ENCODE measurements at regions not wholly inside any gene's neighbourhood (a gene's known extent, or its start where the extent isn't known, plus 50 kb on each side); places are given as distances from the start of the nearest gene placed in this dataset.
"Not testable (repeated sequence)": the region's sequence is repeated elsewhere in the genome, so short reads cannot be mapped to it uniquely, and the experiment has no call there.

DNA sequence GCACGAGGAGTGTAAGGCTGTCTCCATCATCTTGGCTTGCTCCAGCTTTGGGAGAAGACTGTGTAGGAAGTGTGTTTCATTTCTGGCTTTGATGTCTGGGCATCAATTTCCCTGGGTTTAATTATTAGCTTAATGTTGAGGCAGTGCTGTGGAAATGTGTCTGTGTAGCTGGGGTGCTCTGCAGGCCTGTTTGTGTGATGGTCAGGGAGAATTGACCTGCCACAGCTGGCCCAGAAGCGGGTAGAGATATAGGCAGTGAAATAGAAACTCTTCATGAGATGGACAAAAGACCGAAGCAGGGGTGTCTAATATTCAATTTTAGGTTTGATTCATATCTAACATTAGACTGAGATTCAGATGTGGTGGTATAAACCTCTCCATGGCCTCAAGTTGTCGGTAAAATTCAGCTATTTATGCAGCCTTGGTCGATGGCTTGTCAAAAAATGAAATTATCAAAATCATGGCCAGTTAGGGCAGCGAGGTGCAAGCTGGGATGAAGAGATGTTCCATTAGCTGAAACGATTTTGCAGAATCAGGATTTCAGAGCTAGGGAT is 95.3 kb upstream of the SNX9 start:
- DNase-seq (ENCODE audit: insufficient read length) (no peak), FAIRE-seq (no peak)
- TF ChIP-seq POLR2A (IDR thresholded peaks at IDR 0.05; ENCODE audit: low read depth, low read length) = no peak
- no peak for TF ChIP-seq POLR2AphosphoS5 (IDR thresholded peaks at IDR 0.05; ENCODE audit: low read depth, low read length)
- TF ChIP-seq TAF1 (IDR thresholded peaks at IDR 0.05; ENCODE audit: borderline replicate concordance, low read depth, low read length) = no peak

DNA sequence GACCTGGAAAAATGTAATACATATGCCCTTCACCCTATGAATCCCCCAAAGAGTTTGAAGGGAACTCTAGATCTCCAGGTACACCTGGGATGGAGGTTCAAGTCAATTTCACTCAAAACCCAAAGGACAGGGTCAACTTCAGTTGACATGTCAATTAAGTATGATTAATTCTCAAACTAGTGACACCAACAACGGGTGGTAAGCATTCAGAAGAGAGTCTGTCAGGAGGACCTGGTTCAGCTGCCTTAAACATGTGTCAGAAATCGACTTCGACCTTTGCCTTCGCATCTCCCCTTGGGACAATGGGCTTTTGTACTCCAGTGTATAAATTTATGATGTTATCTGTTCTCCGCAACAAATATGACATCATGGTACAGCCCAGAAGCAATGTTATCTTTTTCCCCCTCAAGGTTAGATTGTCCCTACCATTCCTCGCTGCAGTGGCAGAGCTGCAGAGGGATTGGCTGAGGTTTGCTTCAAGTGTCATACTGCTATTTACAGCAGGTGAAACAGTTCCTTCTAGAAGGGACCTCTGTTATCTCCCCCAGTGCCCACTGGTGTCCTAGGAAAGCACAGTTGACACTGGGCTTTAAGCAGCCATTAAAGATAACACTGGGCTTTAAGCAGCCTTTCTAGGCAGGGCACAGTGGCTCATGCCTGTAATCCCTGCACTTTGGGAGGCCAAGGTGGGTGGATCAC is 94.7 kb upstream of the SNX9 start:
- TF ChIP-seq POLR2A (IDR thresholded peaks at IDR 0.05; ENCODE audit: low read depth, low read length) (no peak), POLR2AphosphoS5 (IDR thresholded peaks at IDR 0.05; ENCODE audit: low read depth, low read length) (no peak), TAF1 (IDR thresholded peaks at IDR 0.05; ENCODE audit: borderline replicate concordance, low read depth, low read length) (no peak)
- FAIRE-seq = no peak
- DNase-seq (ENCODE audit: insufficient read length) = no peak

DNA sequence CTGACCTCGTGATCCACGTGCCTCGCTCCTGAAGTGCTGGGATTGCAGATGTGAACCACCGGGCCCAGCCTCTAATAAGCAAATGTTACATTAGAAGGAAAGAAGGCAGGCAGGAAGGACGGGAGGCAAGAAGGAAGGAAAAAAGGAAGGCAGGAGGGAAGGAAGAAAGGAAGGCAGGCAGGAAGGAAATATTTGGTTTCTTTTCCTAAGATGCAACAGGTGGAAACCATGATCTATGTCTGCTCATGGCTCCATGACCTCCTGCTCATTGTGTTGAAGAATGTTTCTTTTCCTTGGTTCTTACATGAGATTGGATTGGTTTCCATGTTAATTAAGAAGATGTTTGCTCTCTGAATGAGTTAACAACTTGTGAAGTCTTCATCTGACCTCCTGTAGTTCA is 91.8 kb upstream of the SNX9 start:
- no peak for FAIRE-seq
- TF ChIP-seq POLR2AphosphoS5 (IDR thresholded peaks at IDR 0.05; ENCODE audit: low read depth, low read length) (no peak), TAF1 (IDR thresholded peaks at IDR 0.05; ENCODE audit: borderline replicate concordance, low read depth, low read length) (no peak), POLR2A (IDR thresholded peaks at IDR 0.05; ENCODE audit: low read depth, low read length) (no peak)
- no peak for DNase-seq (ENCODE audit: insufficient read length)

DNA sequence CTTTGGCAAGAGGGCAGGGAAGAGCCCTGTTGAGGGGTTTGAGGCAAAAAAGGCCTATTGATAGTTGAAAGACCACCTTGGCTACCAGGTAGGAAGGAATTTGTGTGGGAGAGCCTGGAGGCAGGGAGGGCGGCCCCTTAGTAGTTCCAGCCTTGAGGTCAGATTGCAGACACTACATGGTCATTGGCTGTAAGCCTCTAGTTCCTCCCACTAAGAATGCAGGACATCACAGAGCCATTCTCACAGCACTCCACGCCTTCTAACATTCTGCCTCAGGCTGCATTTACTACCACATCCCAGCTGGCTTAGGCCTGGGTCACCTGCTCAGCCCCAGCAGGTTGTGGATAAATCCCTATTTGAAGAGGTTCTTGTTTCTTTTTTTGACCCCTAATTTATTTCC is 91.0 kb upstream of the SNX9 start:
- FAIRE-seq (no peak), DNase-seq (ENCODE audit: insufficient read length) (no peak)
- no peak for TF ChIP-seq POLR2AphosphoS5 (IDR thresholded peaks at IDR 0.05; ENCODE audit: low read depth, low read length)
- TF ChIP-seq POLR2A (IDR thresholded peaks at IDR 0.05; ENCODE audit: low read depth, low read length) = no peak
- no peak for TF ChIP-seq TAF1 (IDR thresholded peaks at IDR 0.05; ENCODE audit: borderline replicate concordance, low read depth, low read length)

DNA sequence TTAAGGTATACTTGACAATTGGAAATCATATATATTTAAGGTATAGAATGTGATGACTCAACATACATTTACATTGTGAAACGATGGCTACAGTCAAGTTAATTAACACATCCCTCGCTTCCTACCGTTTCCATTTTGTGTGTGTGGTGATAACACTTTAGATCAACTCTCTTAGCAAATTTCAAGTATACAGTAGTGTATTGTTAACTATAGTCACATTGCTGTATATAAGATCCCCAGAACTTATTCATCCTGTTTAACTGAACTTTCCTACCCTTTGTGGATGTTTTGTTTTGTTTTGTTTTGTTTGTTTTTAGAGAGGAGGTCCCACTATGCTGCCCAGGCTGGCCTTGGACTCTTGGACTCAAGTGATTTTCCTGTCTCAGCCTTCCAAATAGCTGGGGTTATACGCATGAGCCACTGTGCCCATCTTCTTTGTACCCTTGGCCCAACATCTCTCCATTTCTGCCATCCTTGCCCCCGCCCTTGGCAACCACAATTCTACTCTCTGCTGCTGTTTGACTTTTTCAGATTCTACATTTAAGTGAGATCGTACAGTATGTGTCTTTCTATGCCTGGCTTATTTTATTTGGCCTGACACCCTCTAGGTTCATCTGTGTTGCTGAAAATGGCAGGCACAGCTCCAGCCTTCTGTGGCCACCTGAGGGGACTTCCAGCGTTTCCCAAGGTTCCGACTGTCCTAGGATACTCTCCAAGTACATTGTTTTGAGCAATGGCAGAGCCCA is 90.5 kb upstream of the SNX9 start:
- no peak for FAIRE-seq
- TF ChIP-seq POLR2AphosphoS5 (IDR thresholded peaks at IDR 0.05; ENCODE audit: low read depth, low read length) = no peak
- TF ChIP-seq TAF1 (IDR thresholded peaks at IDR 0.05; ENCODE audit: borderline replicate concordance, low read depth, low read length) = no peak
- no peak for TF ChIP-seq POLR2A (IDR thresholded peaks at IDR 0.05; ENCODE audit: low read depth, low read length)

DNA sequence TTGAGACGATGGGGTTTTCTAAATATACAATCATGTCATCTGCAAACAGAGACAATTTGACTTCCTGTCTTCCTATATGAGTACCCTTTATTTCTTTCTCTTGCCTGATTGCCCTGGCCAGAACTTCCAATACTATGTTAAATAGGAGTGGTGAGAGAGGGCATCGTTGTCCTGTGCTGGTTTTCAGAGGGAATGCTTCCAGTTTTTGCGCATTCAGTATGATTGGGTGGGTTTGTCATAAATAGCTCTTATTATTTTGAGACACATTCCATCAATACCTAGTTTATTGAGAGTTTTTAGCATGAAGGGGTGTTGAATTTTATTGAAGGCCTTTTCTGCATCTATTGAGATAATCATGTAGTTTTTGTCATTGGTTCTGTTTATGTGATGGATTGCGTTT is 86.5 kb upstream of the SNX9 start:
- DNase-seq (ENCODE audit: insufficient read length); FAIRE-seq: not testable (repeated sequence)

More for the DNA sequence above, 90.5 kb upstream of the SNX9 start:
- DNase-seq (ENCODE audit: insufficient read length) = no peak

DNA sequence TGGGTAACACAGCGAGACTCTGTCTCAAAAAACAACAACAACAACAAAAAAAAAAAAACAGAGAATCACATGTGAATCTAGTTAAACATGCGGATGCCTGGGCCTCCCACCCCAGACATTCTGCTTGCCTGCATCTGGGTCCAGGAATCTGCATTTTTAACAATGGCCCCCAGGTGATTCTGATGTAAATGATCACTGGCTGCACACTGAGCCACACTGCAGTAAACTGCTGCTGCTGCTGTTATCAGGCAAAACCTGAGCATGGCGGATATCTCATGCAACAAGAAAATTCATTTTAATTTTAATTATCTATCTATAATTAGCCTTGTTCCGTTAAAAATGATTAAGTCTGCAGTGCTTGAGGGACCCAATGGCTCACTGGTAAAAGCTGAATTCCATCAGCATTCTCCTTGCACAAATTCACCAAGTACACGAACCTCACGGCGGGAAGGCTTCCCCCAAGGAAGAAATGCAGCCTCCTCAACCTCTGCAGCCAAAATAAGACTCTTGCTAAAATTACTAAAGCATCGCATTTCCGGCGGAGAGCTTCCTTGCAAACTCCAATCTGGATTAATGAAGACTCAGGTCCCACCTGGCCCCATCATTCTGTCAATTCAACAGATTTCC is 81.6 kb upstream of the SNX9 start:
- no peak for TF ChIP-seq TAF1 (IDR thresholded peaks at IDR 0.05; ENCODE audit: borderline replicate concordance, low read depth, low read length)
- no peak for TF ChIP-seq POLR2AphosphoS5 (IDR thresholded peaks at IDR 0.05; ENCODE audit: low read depth, low read length)
- no peak for TF ChIP-seq POLR2A (IDR thresholded peaks at IDR 0.05; ENCODE audit: low read depth, low read length)
- no peak for FAIRE-seq
- DNase-seq (ENCODE audit: insufficient read length) = no peak

DNA sequence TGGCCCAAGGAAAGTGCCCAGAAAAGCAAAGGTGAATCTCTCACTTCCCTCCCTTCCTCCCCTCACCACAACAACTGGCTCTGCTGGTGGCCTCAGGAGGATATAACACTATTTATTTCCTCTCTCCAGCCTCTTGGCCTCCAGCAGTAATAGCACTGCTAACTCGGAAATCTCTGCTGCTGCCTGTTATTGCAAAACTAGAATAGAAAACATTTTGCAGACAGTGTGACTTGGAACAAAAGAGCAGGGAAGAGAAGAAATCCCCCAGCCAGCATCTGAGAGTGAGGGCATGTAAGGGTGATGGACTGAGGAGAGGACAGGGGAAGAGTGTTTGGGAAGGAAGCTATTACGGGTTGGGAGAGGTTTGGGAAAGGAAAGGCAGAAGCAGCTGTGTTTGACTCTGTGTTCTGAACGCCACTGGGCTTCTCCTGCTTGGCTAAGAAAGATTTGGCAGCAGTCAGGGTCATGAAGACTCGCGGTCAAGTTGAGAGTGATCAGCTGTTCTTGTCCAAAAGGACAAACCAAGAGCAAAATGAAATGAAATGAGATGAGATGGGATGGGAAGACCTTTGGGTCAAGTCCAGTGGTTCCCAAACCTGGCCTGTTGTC is 81.0 kb upstream of the SNX9 start:
- no peak for TF ChIP-seq POLR2A (IDR thresholded peaks at IDR 0.05; ENCODE audit: low read depth, low read length)
- TF ChIP-seq POLR2AphosphoS5 (IDR thresholded peaks at IDR 0.05; ENCODE audit: low read depth, low read length) = no peak
- TF ChIP-seq TAF1 (IDR thresholded peaks at IDR 0.05; ENCODE audit: borderline replicate concordance, low read depth, low read length) = no peak
- FAIRE-seq (no peak), DNase-seq (ENCODE audit: insufficient read length) (no peak)

DNA sequence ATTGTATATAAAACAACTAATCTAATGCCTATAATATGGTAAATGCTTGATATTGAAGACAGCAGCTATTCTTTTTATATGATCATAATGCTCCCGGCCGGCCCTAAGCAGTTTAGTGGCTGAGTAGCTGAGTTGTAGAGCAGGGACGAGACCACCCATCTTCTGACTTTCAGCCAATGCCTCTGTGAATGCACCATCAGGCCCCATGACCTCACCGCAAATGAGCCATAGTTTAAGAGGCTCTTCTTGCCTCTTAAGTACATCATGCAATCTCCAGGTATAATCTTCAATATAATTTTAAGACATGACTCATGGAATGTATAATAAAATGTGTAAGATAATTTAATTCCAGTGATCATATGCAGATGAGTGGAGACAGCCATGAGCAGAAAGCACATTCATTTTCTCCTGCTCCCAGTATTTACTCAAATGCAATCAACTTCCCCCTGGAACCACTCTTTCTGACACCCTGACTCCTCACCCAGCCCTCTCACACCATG is 78.9 kb upstream of the SNX9 start:
- DNase-seq (ENCODE audit: insufficient read length) = no peak
- no peak for TF ChIP-seq POLR2A (IDR thresholded peaks at IDR 0.05; ENCODE audit: low read depth, low read length)
- no peak for TF ChIP-seq POLR2AphosphoS5 (IDR thresholded peaks at IDR 0.05; ENCODE audit: low read depth, low read length)
- no peak for TF ChIP-seq TAF1 (IDR thresholded peaks at IDR 0.05; ENCODE audit: borderline replicate concordance, low read depth, low read length)

DNA sequence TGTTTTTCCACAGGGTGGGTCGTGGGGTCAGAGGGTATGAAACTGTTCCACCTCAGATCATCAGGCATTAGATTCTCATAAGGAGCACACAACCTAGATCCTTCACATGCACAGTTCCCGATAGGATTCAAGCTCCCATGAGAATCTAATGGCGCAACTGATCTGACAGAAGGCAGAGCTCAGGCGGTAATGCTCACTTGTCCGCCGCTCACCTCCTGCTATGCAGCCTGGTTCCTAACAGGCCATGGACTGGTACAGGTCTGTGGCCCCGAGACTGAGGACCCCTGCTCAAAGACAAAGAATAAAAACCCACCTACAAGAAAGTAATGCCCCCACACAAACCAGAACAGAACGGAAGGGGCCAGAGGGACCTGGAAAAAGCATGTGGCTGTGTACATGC is 76.1 kb upstream of the SNX9 start:
- no peak for FAIRE-seq
- TF ChIP-seq POLR2AphosphoS5 (IDR thresholded peaks at IDR 0.05; ENCODE audit: low read depth, low read length) = no peak
- no peak for TF ChIP-seq POLR2A (IDR thresholded peaks at IDR 0.05; ENCODE audit: low read depth, low read length)
- no peak for TF ChIP-seq TAF1 (IDR thresholded peaks at IDR 0.05; ENCODE audit: borderline replicate concordance, low read depth, low read length)
- DNase-seq (ENCODE audit: insufficient read length) = no peak

More for the DNA sequence above, 78.9 kb upstream of the SNX9 start:
- FAIRE-seq = no peak

DNA sequence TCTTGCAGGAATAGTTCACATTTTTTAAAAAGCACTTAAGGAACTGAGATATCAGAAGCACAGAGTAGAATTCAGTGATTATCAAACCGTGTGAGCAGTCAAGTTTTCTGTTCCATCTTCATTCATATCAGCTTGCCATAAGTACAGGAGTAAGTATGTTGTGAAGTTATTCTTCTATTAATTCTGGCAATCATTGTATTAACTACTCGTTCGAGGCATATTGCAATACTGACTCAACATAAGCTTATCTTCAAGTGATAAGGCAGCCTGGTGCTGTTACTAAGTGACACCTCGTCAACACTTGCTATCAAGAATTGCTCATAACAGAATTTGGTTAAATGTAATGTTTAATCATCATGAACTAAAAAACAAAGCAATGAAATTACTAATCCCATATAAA is 75.7 kb upstream of the SNX9 start:
- TF ChIP-seq POLR2A (IDR thresholded peaks at IDR 0.05; ENCODE audit: low read depth, low read length) = no peak
- no peak for TF ChIP-seq TAF1 (IDR thresholded peaks at IDR 0.05; ENCODE audit: borderline replicate concordance, low read depth, low read length)
- no peak for TF ChIP-seq POLR2AphosphoS5 (IDR thresholded peaks at IDR 0.05; ENCODE audit: low read depth, low read length)
- no peak for FAIRE-seq

More for the DNA sequence above, 75.7 kb upstream of the SNX9 start:
- no peak for DNase-seq (ENCODE audit: insufficient read length)
